Thoracic aorta (tissue), 2 donors: ENCODE measurements at regions not wholly inside any gene's neighbourhood (a gene's known extent, or its start where the extent isn't known, plus 50 kb on each side); places are given as distances from the start of the nearest gene placed in this dataset.

Experiments
- ATAC-seq: fragments of 150-250 bp; one replicate; pipeline ENCODE4 v1.8.0; 2017; ENCODE audit warnings: low read depth; ENCODE audit not compliant: insufficient number of reproducible peaks, low FRiP score
- DNase-seq: peaks from one replicate; pipeline ENCODE4 v3.0.0-alpha.2; 2020; ENCODE audit warnings: low spot score
- H3K27ac ChIP-seq, 2 donors: fragments of 200-600 bp; sonication (generic); 1 replicate in 1 of 2; 2 replicates in 1 of 2; pipeline ENCODE4 v1.5.1; 2016; ENCODE audit warnings: mild to moderate bottlenecking in 2 of 2, moderate library complexity in 2 of 2
- H3K27me3 ChIP-seq: fragments of 200-600 bp; sonication (generic); replicated peaks from 2 replicates; pipeline ENCODE4 v1.6.0; 2016; ENCODE audit warnings: mild to moderate bottlenecking; ENCODE audit not compliant: insufficient read depth
- H3K36me3 ChIP-seq: fragments of 200-600 bp; sonication (generic); one replicate; pipeline ENCODE4 v1.5.1; 2016
- H3K4me1 ChIP-seq, 2 donors: fragments of 200-600 bp; sonication (generic); 1 replicate in 1 of 2; 2 replicates in 1 of 2; pipeline versions ENCODE4 v1.5.1 to v1.6.0; 2016; ENCODE audit warnings: low read depth in 2 of 2, mild to moderate bottlenecking in 1 of 2; ENCODE audit not compliant: control insufficient read depth in 1 of 2
- H3K4me3 ChIP-seq: fragments of 200-600 bp; sonication (generic); 2 replicates; pipeline ENCODE4 v1.5.1; 2016; ENCODE audit warnings: mild to moderate bottlenecking
- H3K9me3 ChIP-seq: fragments of 200-600 bp; sonication (generic); 2 replicates; pipeline ENCODE4 v1.5.1; 2016
- TF ChIP-seq, protein P1 (sequence below): fragments of 200-600 bp; sonication (generic); IDR thresholded peaks from one replicate; pipeline ENCODE4 v1.5.1; 2019; ENCODE audit warnings: antibody characterized with exemption

GRCh38 chr3:165568907-165569462, 268.2 kb downstream of the BCHE start:
- Histone ChIP-seq H3K4me1 (no peaks in the 10 kb centered on the region), H3K4me3 (no peak overlapping the region), H3K27ac (no peak overlapping the region), H3K27me3 (no peaks in the 10 kb centered on the region), H3K9me3 (no peaks in the 10 kb centered on the region), H3K36me3 (no peaks in the 10 kb centered on the region)
- no peak for ATAC-seq
- DNase-seq = no peak
- TF ChIP-seq, protein P1, sequence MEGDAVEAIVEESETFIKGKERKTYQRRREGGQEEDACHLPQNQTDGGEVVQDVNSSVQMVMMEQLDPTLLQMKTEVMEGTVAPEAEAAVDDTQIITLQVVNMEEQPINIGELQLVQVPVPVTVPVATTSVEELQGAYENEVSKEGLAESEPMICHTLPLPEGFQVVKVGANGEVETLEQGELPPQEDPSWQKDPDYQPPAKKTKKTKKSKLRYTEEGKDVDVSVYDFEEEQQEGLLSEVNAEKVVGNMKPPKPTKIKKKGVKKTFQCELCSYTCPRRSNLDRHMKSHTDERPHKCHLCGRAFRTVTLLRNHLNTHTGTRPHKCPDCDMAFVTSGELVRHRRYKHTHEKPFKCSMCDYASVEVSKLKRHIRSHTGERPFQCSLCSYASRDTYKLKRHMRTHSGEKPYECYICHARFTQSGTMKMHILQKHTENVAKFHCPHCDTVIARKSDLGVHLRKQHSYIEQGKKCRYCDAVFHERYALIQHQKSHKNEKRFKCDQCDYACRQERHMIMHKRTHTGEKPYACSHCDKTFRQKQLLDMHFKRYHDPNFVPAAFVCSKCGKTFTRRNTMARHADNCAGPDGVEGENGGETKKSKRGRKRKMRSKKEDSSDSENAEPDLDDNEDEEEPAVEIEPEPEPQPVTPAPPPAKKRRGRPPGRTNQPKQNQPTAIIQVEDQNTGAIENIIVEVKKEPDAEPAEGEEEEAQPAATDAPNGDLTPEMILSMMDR = no peak

GRCh38 chr3:165555785-165556184, 281.4 kb downstream of the BCHE start:
- Histone ChIP-seq H3K36me3 (no peaks in the 10 kb centered on the region), H3K27me3 (no peaks in the 10 kb centered on the region), H3K9me3 (no peaks in the 10 kb centered on the region), H3K4me1 (no peaks in the 10 kb centered on the region), H3K27ac (no peak overlapping the region), H3K4me3 (no peak overlapping the region)
- DNase-seq (no peak), ATAC-seq (no peak)
- TF ChIP-seq, protein P1 = no peak

- Histone ChIP-seq H3K27ac (no peak overlapping the region), H3K4me3 (no peak overlapping the region), H3K27me3 (no peaks in the 10 kb centered on the region), H3K4me1 (no peaks in the 10 kb centered on the region), H3K9me3 (no peaks in the 10 kb centered on the region), H3K36me3 (no peaks in the 10 kb centered on the region)
- DNase-seq = no peak
- TF ChIP-seq, protein P1 = no peak
- ATAC-seq = no peak
Observed at GRCh38 chr3:165553371-165553770, 283.9 kb downstream of the BCHE start.

DNA sequence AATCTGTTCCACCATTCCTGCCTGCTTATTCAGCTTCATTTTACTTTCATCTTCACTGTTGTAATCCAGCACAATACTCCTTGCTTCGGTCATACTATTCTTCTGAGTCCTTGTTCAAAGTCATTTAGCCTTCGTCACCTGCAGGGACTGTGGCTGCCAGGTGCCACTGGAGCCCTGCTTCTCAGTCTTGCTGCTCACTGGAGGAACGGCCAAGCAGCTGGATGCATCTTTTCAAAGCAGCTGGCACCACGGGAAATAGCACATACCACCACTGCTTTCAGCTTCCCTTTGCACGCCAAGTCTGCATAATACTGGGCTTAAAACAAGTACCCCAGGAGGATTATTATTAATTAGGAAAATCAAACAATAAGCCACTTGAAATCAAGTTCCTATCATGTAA, 287.6 kb downstream of the BCHE start:
- no peaks in the 10 kb centered on the region for H3K9me3 ChIP-seq
- no peak overlapping the region for H3K4me3 ChIP-seq
- no peak for ATAC-seq
- H3K36me3 ChIP-seq = no peaks in the 10 kb centered on the region
- DNase-seq = no peak
- H3K27me3 ChIP-seq = no peaks in the 10 kb centered on the region
- H3K27ac ChIP-seq = no peak overlapping the region
- no peaks in the 10 kb centered on the region for H3K4me1 ChIP-seq
- TF ChIP-seq, protein P1 = no peak

DNA sequence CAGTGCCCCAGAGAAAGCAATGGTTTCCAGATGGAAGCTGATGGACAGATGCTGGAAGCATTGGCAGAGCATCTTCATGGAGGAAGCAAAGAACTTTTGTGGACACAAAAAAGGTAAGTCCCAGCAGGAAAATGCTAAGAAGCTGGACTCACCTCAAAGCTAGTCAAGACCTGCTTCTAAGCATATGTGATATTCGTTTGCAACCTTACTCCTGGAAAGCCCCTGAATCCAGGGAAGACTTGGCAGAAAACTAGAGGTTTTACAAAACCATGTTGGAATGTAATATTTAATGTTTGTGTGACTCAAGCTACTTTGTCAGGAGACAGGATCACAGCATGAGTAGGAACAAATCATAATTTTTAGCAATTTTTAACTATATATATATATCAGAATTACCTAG, 288.2 kb downstream of the BCHE start:
- no peaks in the 10 kb centered on the region for H3K4me1 ChIP-seq
- ATAC-seq = no peak
- H3K4me3 ChIP-seq = no peak overlapping the region
- no peaks in the 10 kb centered on the region for H3K9me3 ChIP-seq
- no peak for DNase-seq
- H3K27me3 ChIP-seq = no peaks in the 10 kb centered on the region
- H3K36me3 ChIP-seq = no peaks in the 10 kb centered on the region
- no peak overlapping the region for H3K27ac ChIP-seq
- TF ChIP-seq, protein P1 = no peak
